Activated CD8-positive, alpha-beta memory T cell treated with anti-CD3 and anti-CD28 coated beads for 4 hours (primary cell): ENCODE measurements at regions not wholly inside any gene's neighbourhood (a gene's known extent, or its start where the extent isn't known, plus 50 kb on each side); places are given as distances from the start of the nearest gene placed in this dataset.

Experiments
- DNase-seq, 2 donors: peaks; one replicate each; pipeline ENCODE4 v3.0.0-alpha.2; 2020; ENCODE audit warnings: low read depth in 2 of 2

- no peak for DNase-seq
These were observed 73.7 kb downstream of the MINAR2 start for GRCh38 chr5:129821477-129822131.

DNA sequence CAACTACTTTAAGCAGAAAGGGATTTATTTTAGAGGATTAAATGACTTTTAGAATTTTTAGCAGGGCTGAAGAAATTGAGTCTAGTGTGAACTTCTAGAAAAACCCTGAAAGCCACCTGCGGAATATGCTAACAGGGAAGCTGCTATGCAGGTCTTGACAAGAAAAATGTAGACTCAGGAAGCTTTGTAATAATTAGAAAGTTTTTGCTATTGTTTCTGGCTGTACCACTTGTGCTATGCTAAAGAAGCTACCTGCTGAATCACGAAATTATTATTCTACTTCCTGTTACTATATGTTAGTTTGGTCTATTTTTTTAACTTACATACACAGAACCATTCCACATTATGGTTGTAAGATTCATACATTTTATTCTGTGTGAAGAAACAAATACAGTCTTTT lies 74.0 kb upstream of the CHSY3 start:
- no peak for DNase-seq

- DNase-seq: no peak
These were observed 67.9 kb upstream of the CHSY3 start for GRCh38 chr5:129836321-129836720.

- DNase-seq: no peak
These were observed 59.5 kb upstream of the CHSY3 start for GRCh38 chr5:129844764-129845163.

GRCh38 chr5:129852747-129853352 lies 51.4 kb upstream of the CHSY3 start:
- DNase-seq: peak; percentile 27 to 32

DNA sequence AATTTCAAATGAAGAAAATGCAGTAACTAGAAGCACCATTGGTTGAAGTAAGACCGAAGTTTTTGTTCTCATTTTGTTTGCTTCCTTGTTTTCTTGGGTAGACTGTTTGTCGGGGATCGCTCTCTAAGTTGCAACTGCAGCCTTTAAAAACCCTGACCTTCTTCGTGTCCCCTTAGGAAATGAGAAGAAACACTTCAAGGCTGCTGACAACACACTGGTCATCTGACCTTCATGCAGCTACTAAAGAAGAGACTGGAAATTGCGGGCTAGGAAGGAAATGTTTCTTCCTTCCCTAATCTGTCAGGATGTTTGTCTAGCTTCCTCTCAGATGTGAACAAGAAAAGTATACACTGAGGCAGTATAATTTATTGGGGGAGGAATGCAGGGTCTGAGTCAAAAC lies 50.7 kb upstream of the CHSY3 start:
- no peak for DNase-seq
